AG04449 (cell line): ENCODE measurements at regions not wholly inside any gene's neighbourhood (a gene's known extent, or its start where the extent isn't known, plus 50 kb on each side); places are given as distances from the start of the nearest gene placed in this dataset.

Experiments used
- CTCF ChIA-PET: fragments of 350-600 bp; formaldehyde crosslinking; extraction: SDS; loops from one replicate; lab custom pipeline; 2021; ENCODE audit warnings: antibody characterized with exemption; lab: Yijun Ruan, JAX
- POLR2A ChIA-PET: fragments of 400-600, 350-600 bp; formaldehyde crosslinking; extraction: SDS; loops from one replicate; lab custom pipeline; 2020; ENCODE audit warnings: antibody characterized with exemption, inconsistent platforms; lab: Yijun Ruan, JAX
- DNase-seq: peaks from one replicate; pipeline ENCODE4 v3.0.0-alpha.2; 2010; ENCODE audit warnings: low read depth, low spot score
- H3K4me3 ChIP-seq: 2 replicates; pipeline ENCODE4 v1.5.1; 2011; ENCODE audit warnings: low read depth, mild to moderate bottlenecking, control low read depth, low read length
- CTCF ChIP-seq: IDR thresholded peaks from one replicate; pipeline ENCODE4 v1.5.1; 2011; ENCODE audit warnings: mild to moderate bottlenecking, moderate library complexity, low read length, control low read depth, inconsistent platforms; ENCODE audit not compliant: insufficient read depth; ENCODE audit errors: missing control alignments

DNA sequence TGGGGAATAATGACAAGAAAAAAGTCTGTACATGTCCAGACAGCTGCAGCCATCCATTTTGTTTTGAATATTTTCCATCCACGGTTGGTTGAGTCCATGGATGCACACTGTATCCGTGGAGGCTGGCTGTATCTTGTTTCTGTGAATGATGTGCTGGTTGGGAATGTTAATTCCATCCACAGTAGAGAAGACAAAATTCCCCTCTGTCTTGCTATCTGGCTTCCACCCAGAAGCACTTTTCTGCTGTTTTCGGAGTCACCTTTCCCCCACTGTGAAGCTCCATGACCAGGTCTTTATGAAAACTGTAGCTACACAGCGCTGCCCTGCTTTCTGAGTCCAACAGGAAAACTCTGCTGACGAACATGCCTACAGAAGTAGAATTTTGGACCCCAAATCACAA, 122.3 kb downstream of the HRH4 start:
- no peak for TF ChIP-seq CTCF
- no peak for DNase-seq
- no peak overlapping the region for H3K4me3 ChIP-seq
- ChIA-PET POLR2A (no interaction called here), CTCF (no interaction called here)

DNA sequence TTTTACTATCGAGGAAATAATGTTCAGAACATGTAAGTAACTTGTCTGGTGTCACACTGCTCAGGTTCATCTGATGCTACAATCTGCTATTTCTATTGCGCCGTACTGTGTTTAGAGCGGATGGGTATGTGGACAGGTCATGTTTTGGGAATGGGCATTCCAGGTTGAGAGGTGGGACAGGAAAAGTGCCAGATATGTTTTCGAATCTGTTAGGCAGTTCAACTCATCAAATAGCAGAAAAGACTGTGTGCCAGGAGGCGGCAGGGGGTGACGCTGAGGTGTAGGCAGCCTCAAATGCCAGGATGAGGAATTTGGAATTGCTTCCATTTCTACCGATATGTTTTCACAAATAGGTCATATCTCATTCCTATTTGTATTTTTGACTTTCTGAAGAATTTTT, 123.8 kb downstream of the HRH4 start:
- no peak for DNase-seq
- no peak overlapping the region for H3K4me3 ChIP-seq
- no peak for TF ChIP-seq CTCF
- POLR2A ChIA-PET, result no interaction called here
- CTCF ChIA-PET, result no interaction called here

DNA sequence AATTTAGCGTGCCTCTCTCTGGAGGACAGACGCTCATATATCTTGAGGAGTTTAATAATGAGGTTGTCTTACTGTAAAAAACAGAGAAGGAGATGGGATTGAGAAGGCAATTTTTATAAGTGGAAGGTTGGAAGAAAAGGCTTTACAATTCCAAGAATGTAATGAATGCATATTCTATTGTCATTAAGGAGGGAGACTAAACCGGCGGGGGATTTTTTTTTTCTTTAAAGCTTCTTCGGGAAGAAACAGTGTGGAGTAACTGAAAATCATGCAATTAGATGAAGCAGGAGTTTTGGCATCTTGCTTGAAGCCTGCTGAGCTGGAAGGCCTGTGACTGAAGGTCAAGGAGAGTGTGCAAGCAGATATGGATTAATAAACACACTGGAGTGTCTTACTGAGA, 124.4 kb downstream of the HRH4 start:
- no peak for DNase-seq
- ChIA-PET POLR2A (no interaction called here), CTCF (no interaction called here)
- TF ChIP-seq CTCF, result no peak
- H3K4me3 ChIP-seq, result no peak overlapping the region

- POLR2A ChIA-PET, result no interaction called here
- no peak for TF ChIP-seq CTCF
- DNase-seq, result no peak
- H3K4me3 ChIP-seq, result no peak overlapping the region
- CTCF ChIA-PET, result no interaction called here
Observed at GRCh38 chr18:24585996-24586566, 125.6 kb downstream of the HRH4 start.

GRCh38 chr18:24586662-24587360, 126.4 kb downstream of the HRH4 start:
- TF ChIP-seq CTCF, result no peak
- ChIA-PET CTCF (no interaction called here), POLR2A (no interaction called here)
- no peak for DNase-seq
- no peak overlapping the region for H3K4me3 ChIP-seq

GRCh38 chr18:24588440-24588839, 128.0 kb downstream of the HRH4 start:
- H3K4me3 ChIP-seq, result no peak overlapping the region
- CTCF ChIA-PET, result no interaction called here
- POLR2A ChIA-PET, result no interaction called here
- DNase-seq, result no peak
- no peak for TF ChIP-seq CTCF
